T-helper 1 cell treated with Interleukin-12 subunit alpha and Interleukin-12 subunit beta and Interleukin-4 antibody, amounts not matched to agents 30 μg/mL and 1 μg/mL, for 36 hours (primary cell): ENCODE measurements at regions not wholly inside any gene's neighbourhood (a gene's known extent, or its start where the extent isn't known, plus 50 kb on each side); places are given as distances from the start of the nearest gene placed in this dataset.

ENCODE experiments used
- H3K27ac Mint-ChIP-seq: one replicate; pipeline ENCODE4 v1.8.0; 2021; ENCODE audit warnings: mild to moderate bottlenecking, mixed read lengths
- H3K27me3 Mint-ChIP-seq: one replicate; pipeline ENCODE4 v1.8.0; 2021; ENCODE audit warnings: low read depth, mixed read lengths
- H3K36me3 Mint-ChIP-seq: one replicate; pipeline ENCODE4 v1.8.0; 2021; ENCODE audit warnings: low read depth, mixed read lengths
- H3K4me1 Mint-ChIP-seq: one replicate; pipeline ENCODE4 v1.8.0; 2021; ENCODE audit warnings: low read depth, mixed read lengths
- H3K4me3 Mint-ChIP-seq: one replicate; pipeline ENCODE4 v1.8.0; 2021; ENCODE audit warnings: mild to moderate bottlenecking, moderate library complexity, mixed read lengths
- H3K9me3 Mint-ChIP-seq: one replicate; pipeline ENCODE4 v1.8.0; 2021; ENCODE audit warnings: mixed read lengths

- H3K27ac Mint-ChIP-seq, result no peak overlapping the region
- H3K4me3 Mint-ChIP-seq, result no peak overlapping the region
- H3K27me3 Mint-ChIP-seq, result no peaks in the 10 kb centered on the region
- H3K36me3 Mint-ChIP-seq, result no peaks in the 10 kb centered on the region
- no peaks in the 10 kb centered on the region for H3K4me1 Mint-ChIP-seq
- peaks cover 3% of the 10 kb centered on the region for H3K9me3 Mint-ChIP-seq
Measured at GRCh38 chr20:39195582-39196021, 233.5 kb downstream of the DHX35 start.

DNA sequence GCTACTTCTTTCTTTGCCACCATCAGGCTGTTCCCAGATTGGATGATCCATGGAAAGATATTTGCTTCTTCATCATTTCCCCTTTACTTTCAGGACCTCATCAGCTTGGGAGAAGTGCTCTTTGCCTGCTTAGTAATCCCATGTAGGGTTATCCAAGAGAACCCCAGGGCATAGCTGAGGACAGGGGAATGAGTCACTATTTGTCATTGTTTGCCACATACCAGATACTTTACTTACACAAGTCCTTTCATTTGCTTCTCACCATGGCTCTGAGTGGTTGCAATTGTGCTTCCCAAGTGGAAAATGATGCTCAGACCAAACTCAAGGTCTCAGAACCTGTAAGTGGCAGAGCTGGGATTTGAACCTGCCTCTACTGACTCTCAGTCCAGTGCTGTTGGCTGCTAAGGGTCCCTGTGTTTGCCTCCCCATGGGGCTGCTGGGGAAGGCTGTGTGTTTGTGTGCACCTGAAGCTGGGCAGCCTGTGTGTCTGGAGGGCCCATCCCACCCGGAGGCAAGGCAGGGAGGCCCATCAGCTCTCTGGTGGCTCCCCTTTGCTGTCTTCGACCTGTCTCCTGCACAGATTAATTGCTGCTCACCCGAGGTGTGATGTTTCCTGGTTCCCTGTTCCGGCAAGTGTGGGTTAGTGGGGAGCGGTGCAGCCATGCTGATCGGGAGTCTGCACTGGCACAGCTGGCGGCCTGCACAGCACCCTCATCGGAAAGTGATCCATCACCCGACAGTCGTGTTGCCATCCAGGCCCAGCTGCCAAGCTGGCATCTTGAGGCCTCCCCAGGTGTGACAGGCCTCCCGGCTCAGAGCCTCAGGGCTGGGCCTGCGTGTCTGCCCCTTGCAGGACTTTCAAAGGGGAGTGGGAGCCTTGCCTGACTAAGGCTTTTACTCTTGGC is 228.8 kb downstream of the DHX35 start:
- Mint-ChIP-seq H3K4me1 (no peaks in the 10 kb centered on the region), H3K27ac (no peak overlapping the region), H3K36me3 (no peaks in the 10 kb centered on the region), H3K27me3 (no peaks in the 10 kb centered on the region), H3K9me3 (peaks cover 8% of the 10 kb centered on the region), H3K4me3 (no peak overlapping the region)

DNA sequence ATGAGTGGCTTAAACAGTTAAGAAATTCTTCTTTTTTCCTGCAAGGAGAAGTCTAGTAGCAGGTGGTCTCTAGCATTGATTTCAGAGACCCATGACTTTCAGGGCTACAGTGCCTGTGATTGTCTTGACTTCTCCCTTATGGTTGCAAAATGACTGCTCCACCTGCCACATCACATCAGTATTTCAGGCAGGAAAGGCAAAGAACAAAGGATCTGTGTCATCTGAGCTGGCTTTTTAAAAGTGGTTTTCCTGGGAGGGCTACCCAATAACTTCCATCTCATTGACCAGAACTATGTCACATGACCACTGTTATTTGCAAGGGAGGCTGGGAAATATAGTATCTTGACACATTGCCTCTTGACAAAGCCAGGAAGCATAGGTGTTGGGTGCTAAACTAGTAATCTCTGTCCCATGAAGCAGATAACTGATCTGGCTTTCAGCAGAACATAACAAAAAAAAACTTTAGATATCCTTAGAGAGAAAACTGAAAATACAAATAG is 226.2 kb downstream of the DHX35 start:
- Mint-ChIP-seq H3K27ac (no peak overlapping the region), H3K36me3 (no peaks in the 10 kb centered on the region), H3K4me1 (no peaks in the 10 kb centered on the region), H3K4me3 (no peak overlapping the region), H3K9me3 (peaks cover 15% of the 10 kb centered on the region), H3K27me3 (no peaks in the 10 kb centered on the region)

- Mint-ChIP-seq H3K4me3 (no peak overlapping the region), H3K36me3 (no peaks in the 10 kb centered on the region), H3K27ac (no peak overlapping the region), H3K27me3 (no peaks in the 10 kb centered on the region), H3K4me1 (no peaks in the 10 kb centered on the region), H3K9me3 (peaks cover 15% of the 10 kb centered on the region)
Measured at GRCh38 chr20:39181490-39181889, 219.3 kb downstream of the DHX35 start.

GRCh38 chr20:39176457-39176856 is 214.3 kb downstream of the DHX35 start:
- no peaks in the 10 kb centered on the region for H3K27me3 Mint-ChIP-seq
- no peaks in the 10 kb centered on the region for H3K36me3 Mint-ChIP-seq
- no peaks in the 10 kb centered on the region for H3K9me3 Mint-ChIP-seq
- no peak overlapping the region for H3K4me3 Mint-ChIP-seq
- no peaks in the 10 kb centered on the region for H3K4me1 Mint-ChIP-seq
- H3K27ac Mint-ChIP-seq, result no peak overlapping the region

GRCh38 chr20:39170896-39171463 is 208.8 kb downstream of the DHX35 start:
- H3K36me3 Mint-ChIP-seq, result no peaks in the 10 kb centered on the region
- H3K27ac Mint-ChIP-seq, result no peak overlapping the region
- no peaks in the 10 kb centered on the region for H3K9me3 Mint-ChIP-seq
- H3K4me1 Mint-ChIP-seq, result no peaks in the 10 kb centered on the region
- H3K4me3 Mint-ChIP-seq, result no peak overlapping the region
- no peaks in the 10 kb centered on the region for H3K27me3 Mint-ChIP-seq

GRCh38 chr20:39165099-39165498 is 203.0 kb downstream of the DHX35 start:
- Mint-ChIP-seq H3K9me3 (no peaks in the 10 kb centered on the region), H3K4me1 (no peaks in the 10 kb centered on the region), H3K27me3 (peaks cover 3% of the 10 kb centered on the region), H3K27ac (no peak overlapping the region), H3K4me3 (no peak overlapping the region), H3K36me3 (no peaks in the 10 kb centered on the region)

- H3K4me3 Mint-ChIP-seq, result no peak overlapping the region
Measured at GRCh38 chr20:39164642-39165041, 202.5 kb downstream of the DHX35 start.

GRCh38 chr20:39163993-39164392 is 201.8 kb downstream of the DHX35 start:
- Mint-ChIP-seq H3K4me3 (no peak overlapping the region), H3K27me3 (peaks cover 4% of the 10 kb centered on the region), H3K36me3 (no peaks in the 10 kb centered on the region), H3K4me1 (no peaks in the 10 kb centered on the region), H3K27ac (no peak overlapping the region), H3K9me3 (no peaks in the 10 kb centered on the region)

More at GRCh38 chr20:39164642-39165041, 202.5 kb downstream of the DHX35 start:
- no peaks in the 10 kb centered on the region for H3K4me1 Mint-ChIP-seq
- H3K9me3 Mint-ChIP-seq, result no peaks in the 10 kb centered on the region
- no peak overlapping the region for H3K27ac Mint-ChIP-seq
- H3K36me3 Mint-ChIP-seq, result no peaks in the 10 kb centered on the region
- peaks cover 3% of the 10 kb centered on the region for H3K27me3 Mint-ChIP-seq

DNA sequence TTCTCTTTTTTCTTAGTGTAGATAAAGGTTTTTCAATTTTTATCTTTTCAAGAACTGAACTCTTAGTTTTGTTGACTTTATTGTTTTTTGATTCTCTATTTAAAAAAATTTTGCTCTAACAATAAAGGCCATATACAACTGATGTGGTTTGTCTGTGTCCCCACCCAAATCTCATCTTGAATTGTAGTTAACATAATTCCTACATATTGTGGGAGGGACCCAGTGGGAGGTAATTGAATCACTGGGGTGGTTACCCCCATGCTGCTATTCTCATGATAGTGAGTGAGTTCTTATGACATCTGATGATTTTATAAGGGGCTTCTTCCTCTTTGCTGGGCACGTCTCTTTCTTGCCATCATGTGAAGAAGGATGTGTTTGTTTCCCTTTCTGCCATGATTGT is 199.8 kb downstream of the DHX35 start:
- peaks cover 11% of the 10 kb centered on the region for H3K27me3 Mint-ChIP-seq
- H3K4me3 Mint-ChIP-seq, result no peak overlapping the region

DNA sequence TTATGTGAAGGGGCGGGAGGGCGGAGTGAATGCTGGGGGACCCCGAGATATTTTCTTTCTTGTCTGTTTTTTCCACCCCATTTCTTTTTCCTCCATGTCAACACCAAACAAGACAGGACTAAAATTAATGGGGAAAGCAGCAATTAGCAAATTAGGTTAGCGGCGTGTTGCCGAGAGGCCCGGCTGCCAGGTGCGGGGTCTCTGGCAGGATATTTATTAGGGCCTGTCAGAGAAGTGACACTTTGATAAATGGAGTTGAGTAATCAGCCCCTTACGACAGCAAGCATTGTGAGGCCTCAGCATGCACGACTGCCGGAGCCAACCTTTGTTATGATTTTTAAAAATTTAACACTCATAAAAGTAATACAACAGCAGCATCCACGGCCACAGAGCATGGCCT is 193.8 kb downstream of the DHX35 start:
- Mint-ChIP-seq H3K4me3 (no peak overlapping the region), H3K4me1 (no peaks in the 10 kb centered on the region), H3K27me3 (peaks cover 15% of the 10 kb centered on the region), H3K36me3 (no peaks in the 10 kb centered on the region), H3K27ac (no peak overlapping the region), H3K9me3 (no peaks in the 10 kb centered on the region)

More for the DNA sequence above, 199.8 kb downstream of the DHX35 start:
- Mint-ChIP-seq H3K27ac (no peak overlapping the region), H3K4me1 (no peaks in the 10 kb centered on the region), H3K36me3 (no peaks in the 10 kb centered on the region), H3K9me3 (no peaks in the 10 kb centered on the region)

GRCh38 chr20:39152742-39153141 is 190.6 kb downstream of the DHX35 start:
- H3K27me3 Mint-ChIP-seq, result peaks cover 11% of the 10 kb centered on the region
- no peaks in the 10 kb centered on the region for H3K4me1 Mint-ChIP-seq

DNA sequence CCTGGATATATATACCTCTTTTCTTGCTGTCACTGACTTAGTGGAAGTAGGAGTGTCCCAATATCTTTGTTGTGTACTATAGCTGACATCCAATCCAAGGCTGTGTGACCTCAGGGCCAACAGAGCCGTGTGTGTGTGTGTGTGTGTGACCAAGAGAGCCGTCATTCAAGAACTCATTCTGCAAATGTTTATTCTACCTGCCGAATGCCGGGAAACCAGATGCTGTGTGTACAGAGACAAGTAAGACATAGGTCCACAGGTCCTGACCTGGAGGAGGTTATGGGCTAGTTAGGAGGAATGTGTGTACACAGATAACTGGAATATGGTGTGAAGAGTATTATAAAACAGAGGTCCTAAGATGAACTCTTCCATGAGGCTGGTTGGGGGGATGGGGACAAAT is 190.0 kb downstream of the DHX35 start:
- no peak overlapping the region for H3K27ac Mint-ChIP-seq
- no peaks in the 10 kb centered on the region for H3K9me3 Mint-ChIP-seq
- H3K27me3 Mint-ChIP-seq, result peaks cover 10% of the 10 kb centered on the region
- no peak overlapping the region for H3K4me3 Mint-ChIP-seq
- no peaks in the 10 kb centered on the region for H3K4me1 Mint-ChIP-seq
- H3K36me3 Mint-ChIP-seq, result no peaks in the 10 kb centered on the region

More at GRCh38 chr20:39152742-39153141, 190.6 kb downstream of the DHX35 start:
- Mint-ChIP-seq H3K9me3 (no peaks in the 10 kb centered on the region), H3K27ac (no peak overlapping the region), H3K36me3 (no peaks in the 10 kb centered on the region), H3K4me3 (no peak overlapping the region)

- H3K36me3 Mint-ChIP-seq, result no peaks in the 10 kb centered on the region
- H3K9me3 Mint-ChIP-seq, result no peaks in the 10 kb centered on the region
- no peak overlapping the region for H3K27ac Mint-ChIP-seq
- H3K4me3 Mint-ChIP-seq, result no peak overlapping the region
- H3K27me3 Mint-ChIP-seq, result no peaks in the 10 kb centered on the region
- no peaks in the 10 kb centered on the region for H3K4me1 Mint-ChIP-seq
Measured at GRCh38 chr20:39150501-39150900, 188.4 kb downstream of the DHX35 start.

GRCh38 chr20:39146394-39146793 is 184.2 kb downstream of the DHX35 start:
- no peaks in the 10 kb centered on the region for H3K27me3 Mint-ChIP-seq

More at GRCh38 chr20:39146394-39146793, 184.2 kb downstream of the DHX35 start:
- Mint-ChIP-seq H3K4me1 (peaks cover 1% of the 10 kb centered on the region), H3K36me3 (no peaks in the 10 kb centered on the region), H3K9me3 (no peaks in the 10 kb centered on the region), H3K27ac (no peak overlapping the region), H3K4me3 (no peak overlapping the region)
